PC-3 (cell line): ENCODE measurements at regions not wholly inside any gene's neighbourhood (a gene's known extent, or its start where the extent isn't known, plus 50 kb on each side); places are given as distances from the start of the nearest gene placed in this dataset.

Experiments
- ATAC-seq: fragments of 200-7000 bp; cut with Tn5 transposase; 2 replicates; pipeline ENCODE4 v1.9.1; 2020; ENCODE audit warnings: mild to moderate bottlenecking, moderate library complexity
- BruUV-seq: library from RNA; stranded (reverse); fragments of 400-500 nt; replicated peaks from 2 replicates; lab custom pipeline; 2021; lab: Mats Ljungman, UMichigan
- CTCF ChIA-PET: fragments of 300-600 bp; sonication (Branson Sonifier 250); formaldehyde crosslinking; loops from one replicate; lab custom pipeline; 2022; ENCODE audit warnings: antibody characterized with exemption; lab: Charles Lee
- POLR2A ChIA-PET: fragments of 300-600 bp; sonication (Branson Sonifier 250); formaldehyde crosslinking; loops from one replicate; lab custom pipeline; 2022; ENCODE audit warnings: antibody characterized with exemption; ENCODE audit not compliant: unreplicated experiment; lab: Charles Lee
- DNase-seq: peaks from one replicate; pipeline ENCODE4 v3.0.0-alpha.2; 2015
- H2AFZ ChIP-seq: fragments of 300-600 bp; sonication (generic); 2 replicates; pipeline ENCODE4 v1.6.0; 2016; ENCODE audit warnings: antibody characterized with exemption, low read length
- H3F3A ChIP-seq: fragments of 300-600 bp; sonication (generic); one replicate; pipeline ENCODE4 v1.6.0; 2017; ENCODE audit warnings: antibody characterized with exemption, low read length, control low read depth, mild to moderate bottlenecking; ENCODE audit not compliant: unreplicated experiment
- H3K27ac ChIP-seq: fragments of 300-600 bp; sonication (generic); 2 replicates; pipeline ENCODE4 v1.5.1; 2016; ENCODE audit warnings: mild to moderate bottlenecking, low read length
- H3K27me3 ChIP-seq: fragments of 300-600 bp; sonication (generic); 2 replicates; pipeline ENCODE4 v1.6.1; 2016; ENCODE audit warnings: low read length, mixed read lengths
- H3K36me3 ChIP-seq: fragments of 300-600 bp; sonication (generic); 2 replicates; pipeline ENCODE4 v1.6.1; 2016; ENCODE audit warnings: low read depth, mixed run types, low read length, mixed read lengths
- H3K4me1 ChIP-seq: fragments of 300-600 bp; sonication (generic); 2 replicates; pipeline ENCODE4 v1.5.1; 2016; ENCODE audit warnings: low read length; ENCODE audit not compliant: insufficient read depth
- H3K4me2 ChIP-seq: fragments of 300-600 bp; sonication (generic); 2 replicates; pipeline ENCODE4 v1.6.0; 2016; ENCODE audit warnings: low read length
- H3K4me3 ChIP-seq: fragments of 300-600 bp; sonication (generic); 2 replicates; pipeline ENCODE4 v1.5.1; 2016; ENCODE audit warnings: mild to moderate bottlenecking, low read length, mixed read lengths
- H3K79me2 ChIP-seq: fragments of 300-600 bp; sonication (generic); 2 replicates; pipeline ENCODE4 v1.6.1; 2017; ENCODE audit warnings: low read length, mixed read lengths
- H3K9ac ChIP-seq: fragments of 300-600 bp; sonication (generic); 2 replicates; pipeline ENCODE4 v1.6.0; 2016; ENCODE audit warnings: mild to moderate bottlenecking, low read length
- H3K9me2 ChIP-seq: fragments of 300-600 bp; sonication (generic); replicated peaks from 2 replicates; pipeline ENCODE4 v1.6.1; 2016; ENCODE audit warnings: mixed run types, low read length, mixed read lengths
- H3K9me3 ChIP-seq: fragments of 300-600 bp; sonication (generic); 2 replicates; pipeline ENCODE4 v1.6.1; 2016; ENCODE audit warnings: low read length, mixed read lengths
- H4K20me1 ChIP-seq: fragments of 300-600 bp; sonication (generic); 2 replicates; pipeline ENCODE4 v1.6.1; 2016; ENCODE audit warnings: low read length, mixed read lengths
- CTCF ChIP-seq: fragments of 300-600 bp; sonication (generic); conservative IDR thresholded peaks from 2 replicates; pipeline ENCODE4 v1.5.1; 2017; ENCODE audit warnings: antibody characterized with exemption, low read depth, mild to moderate bottlenecking, low read length
- EZH2 ChIP-seq: fragments of 300-600 bp; sonication (generic); IDR thresholded peaks from one replicate; pipeline ENCODE4 v1.6.1; 2017; ENCODE audit warnings: antibody characterized with exemption, mild to moderate bottlenecking, low read length; ENCODE audit not compliant: unreplicated experiment
- EZH2phosphoT487 ChIP-seq: fragments of 300-600 bp; sonication (generic); IDR thresholded peaks from 2 replicates; pipeline ENCODE4 v1.6.1; 2018; ENCODE audit warnings: mild to moderate bottlenecking, antibody characterized with exemption, low read length, borderline replicate concordance
- intact Hi-C: fragments of 100-400 bp; cut with micrococcal nuclease; formaldehyde crosslinking; loops from 2 replicates; pipeline ENCODE4 v1.9.0; 2023

- BruUV-seq: no TSS peak
- TF ChIP-seq EZH2 (no peak), EZH2phosphoT487 (no peak), CTCF (no peak)
- no peak for ATAC-seq
Measured at GRCh38 chr3:71905426-71905825, 120.5 kb upstream of the PROK2 start.

GRCh38 chr3:71903936-71904335, 119.0 kb upstream of the PROK2 start:
- BruUV-seq: no TSS peak
- H2AFZ ChIP-seq: no peak overlapping the region
- POLR2A ChIA-PET: no interaction called here
- no peak overlapping the region for H3K4me3 ChIP-seq
- no peaks in the 10 kb centered on the region for H3K9me3 ChIP-seq
- CTCF ChIA-PET: no interaction called here
- DNase-seq: no peak
- peaks cover 60% of the 10 kb centered on the region for H3K27me3 ChIP-seq
- no peaks in the 10 kb centered on the region for H3K9me2 ChIP-seq
- ATAC-seq: no peak
- no peaks in the 10 kb centered on the region for H3F3A ChIP-seq
- H3K9ac ChIP-seq: no peak overlapping the region
- no peaks in the 10 kb centered on the region for H4K20me1 ChIP-seq
- TF ChIP-seq CTCF (no peak), EZH2 (no peak), EZH2phosphoT487 (no peak)
- H3K4me1 ChIP-seq: no peaks in the 10 kb centered on the region
- no peaks in the 10 kb centered on the region for H3K79me2 ChIP-seq
- no peak overlapping the region for H3K4me2 ChIP-seq
- intact Hi-C loops: no loop called here
- H3K36me3 ChIP-seq: no peaks in the 10 kb centered on the region
- no peak overlapping the region for H3K27ac ChIP-seq

More at GRCh38 chr3:71905426-71905825, 120.5 kb upstream of the PROK2 start:
- ChIA-PET POLR2A (no interaction called here), CTCF (no interaction called here)
- H3K4me3 ChIP-seq: no peak overlapping the region
- H3K27ac ChIP-seq: no peak overlapping the region
- DNase-seq: no peak
- H3F3A ChIP-seq: no peaks in the 10 kb centered on the region
- no peaks in the 10 kb centered on the region for H3K79me2 ChIP-seq
- intact Hi-C loops: no loop called here
- no peak overlapping the region for H3K9ac ChIP-seq
- H4K20me1 ChIP-seq: no peaks in the 10 kb centered on the region
- no peaks in the 10 kb centered on the region for H3K9me2 ChIP-seq
- no peaks in the 10 kb centered on the region for H3K4me1 ChIP-seq
- H3K9me3 ChIP-seq: no peaks in the 10 kb centered on the region
- no peak overlapping the region for H3K4me2 ChIP-seq
- no peaks in the 10 kb centered on the region for H3K36me3 ChIP-seq
- peaks cover 74% of the 10 kb centered on the region for H3K27me3 ChIP-seq
- no peak overlapping the region for H2AFZ ChIP-seq

- intact Hi-C loops: no loop called here
- BruUV-seq: no TSS peak
- POLR2A ChIA-PET: no interaction called here
- H3K4me3 ChIP-seq: no peak overlapping the region
- no peak for ATAC-seq
- H3K79me2 ChIP-seq: no peaks in the 10 kb centered on the region
- no peak overlapping the region for H3K27ac ChIP-seq
- no peaks in the 10 kb centered on the region for H3K4me1 ChIP-seq
- H3K36me3 ChIP-seq: no peaks in the 10 kb centered on the region
- no peaks in the 10 kb centered on the region for H3K9me3 ChIP-seq
- no peaks in the 10 kb centered on the region for H3K9me2 ChIP-seq
- TF ChIP-seq EZH2phosphoT487 (no peak), EZH2 (no peak), CTCF (no peak)
- no peak overlapping the region for H3K9ac ChIP-seq
- no peak overlapping the region for H3K4me2 ChIP-seq
- DNase-seq: no peak
- no peak overlapping the region for H2AFZ ChIP-seq
- no peaks in the 10 kb centered on the region for H4K20me1 ChIP-seq
- H3F3A ChIP-seq: no peaks in the 10 kb centered on the region
- H3K27me3 ChIP-seq: peaks cover 55% of the 10 kb centered on the region
- CTCF ChIA-PET: no interaction called here
Measured at GRCh38 chr3:71903112-71903495, 118.2 kb upstream of the PROK2 start.
